IMR-90 (cell line): ENCODE measurements at regions not wholly inside any gene's neighbourhood (a gene's known extent, or its start where the extent isn't known, plus 50 kb on each side); places are given as distances from the start of the nearest gene placed in this dataset.

Experiments used
- ATAC-seq: fragments of 200-7000 bp; cut with Tn5 transposase; 2 replicates; pipeline ENCODE4 v1.9.1; 2020; ENCODE audit warnings: low read depth, mild to moderate bottlenecking, moderate library complexity
- BruUV-seq: library from RNA; stranded (reverse); fragments of 400-500 nt; replicated peaks from 2 replicates; lab custom pipeline; 2021; lab: Mats Ljungman, UMichigan
- CTCF ChIA-PET: fragments of 300-600 bp; formaldehyde crosslinking; extraction: SDS; loops from one replicate; lab custom pipeline; 2021; ENCODE audit warnings: antibody characterized with exemption; lab: Yijun Ruan, JAX
- POLR2A ChIA-PET: fragments of 300-600 bp; sonication (Branson Sonifier 250); formaldehyde crosslinking; loops from one replicate; lab custom pipeline; 2022; ENCODE audit warnings: antibody characterized with exemption; ENCODE audit not compliant: unreplicated experiment; lab: Charles Lee
- DNase-seq: peaks from one replicate; pipeline ENCODE4 v3.0.0; 2013
- H2AFZ ChIP-seq: replicated peaks from 2 replicates; pipeline ENCODE3; 2013; ENCODE audit warnings: low read length, mild to moderate bottlenecking; ENCODE audit not compliant: poor library complexity
- H2AK5ac ChIP-seq: 2 replicates; pipeline ENCODE4 v1.6.1; 2013; ENCODE audit warnings: low read depth, low read length, inconsistent platforms
- H2AK9ac ChIP-seq: replicated peaks from 2 replicates; pipeline ENCODE3; 2013; ENCODE audit warnings: mild to moderate bottlenecking, low read depth, low read length, moderate library complexity; ENCODE audit not compliant: poor library complexity
- H2BK120ac ChIP-seq: 2 replicates; pipeline ENCODE4 v1.6.1; 2013; ENCODE audit warnings: low read depth, low read length, inconsistent platforms
- H2BK15ac ChIP-seq: 3 replicates; pipeline ENCODE4 v1.6.1; 2013; ENCODE audit warnings: low read depth, low read length, inconsistent platforms
- H2BK20ac ChIP-seq: 2 replicates; pipeline ENCODE4 v1.6.1; 2013; ENCODE audit warnings: low read depth, mild to moderate bottlenecking, inconsistent platforms, low read length, moderate library complexity
- H2BK5ac ChIP-seq: 2 replicates; pipeline ENCODE4 v1.6.1; 2013; ENCODE audit warnings: mild to moderate bottlenecking, low read depth, low read length, inconsistent platforms; ENCODE audit not compliant: poor library complexity, severe bottlenecking
- H3K14ac ChIP-seq: replicated peaks from 2 replicates; pipeline ENCODE4 v1.6.1; 2013; ENCODE audit warnings: low read depth, low read length, inconsistent platforms
- H3K18ac ChIP-seq: 2 replicates; pipeline ENCODE4 v1.6.1; 2013; ENCODE audit warnings: low read depth, low read length, control low read depth
- H3K23ac ChIP-seq: 2 replicates; pipeline ENCODE4 v1.6.1; 2013; ENCODE audit warnings: low read depth, low read length, inconsistent platforms
- H3K27ac ChIP-seq: 2 replicates; pipeline ENCODE4 v1.5.1; 2013; ENCODE audit warnings: mild to moderate bottlenecking, control low read depth, low read length; ENCODE audit not compliant: insufficient read depth
- H3K27me3 ChIP-seq: 2 replicates; pipeline ENCODE4 v1.6.1; 2013; ENCODE audit warnings: low read length; ENCODE audit not compliant: control insufficient read depth, insufficient read depth
- H3K36me3 ChIP-seq: 2 replicates; pipeline ENCODE4 v1.6.1; 2013; ENCODE audit warnings: low read length, mixed read lengths; ENCODE audit not compliant: control insufficient read depth, insufficient read depth
- H3K4ac ChIP-seq: 2 replicates; pipeline ENCODE4 v1.6.1; 2013; ENCODE audit warnings: low read depth, low read length, inconsistent platforms
- H3K4me1 ChIP-seq: 2 replicates; pipeline ENCODE4 v1.6.1; 2013; ENCODE audit warnings: low read length, mixed read lengths; ENCODE audit not compliant: control insufficient read depth, insufficient read depth
- H3K4me2 ChIP-seq: 2 replicates; pipeline ENCODE4 v1.6.1; 2013; ENCODE audit warnings: low read depth, mild to moderate bottlenecking, control low read depth, low read length, moderate library complexity
- H3K4me3 ChIP-seq: 2 replicates; pipeline ENCODE4 v1.5.1; 2013; ENCODE audit warnings: low read depth, mild to moderate bottlenecking, control low read depth, low read length, moderate library complexity; ENCODE audit not compliant: insufficient read depth
- H3K56ac ChIP-seq: 2 replicates; pipeline ENCODE4 v1.6.1; 2013; ENCODE audit warnings: low read length, inconsistent platforms; ENCODE audit not compliant: insufficient read depth; ENCODE audit errors: extremely low read depth
- H3K79me1 ChIP-seq, 2 experiments: 2 replicates each; pipeline ENCODE4 v1.6.1; 2013; ENCODE audit warnings: low read length in 2 of 2, inconsistent platforms in 1 of 2, low read depth in 1 of 2
- H3K9ac ChIP-seq: 2 replicates; pipeline ENCODE4 v1.6.1; 2013; ENCODE audit warnings: low read depth, low read length, control low read depth
- H3K9me1 ChIP-seq: 2 replicates; pipeline ENCODE4 v1.6.1; 2013; ENCODE audit warnings: low read length, inconsistent platforms; ENCODE audit not compliant: insufficient read depth
- H3K9me3 ChIP-seq: 2 replicates; pipeline ENCODE4 v1.6.1; 2013; ENCODE audit warnings: low read length; ENCODE audit not compliant: control insufficient read depth, insufficient read depth
- H4K20me1 ChIP-seq: 2 replicates; pipeline ENCODE4 v1.6.1; 2013; ENCODE audit warnings: low read length, inconsistent platforms; ENCODE audit not compliant: insufficient read depth
- H4K5ac ChIP-seq: 2 replicates; pipeline ENCODE4 v1.6.1; 2013; ENCODE audit warnings: mild to moderate bottlenecking, low read depth, low read length, control low read depth
- H4K8ac ChIP-seq, 2 experiments: 2 replicates each; pipeline ENCODE4 v1.6.1; 2013; ENCODE audit warnings: low read depth in 2 of 2, low read length in 2 of 2, control low read depth in 1 of 2, inconsistent platforms in 1 of 2
- H4K91ac ChIP-seq: 2 replicates; pipeline ENCODE4 v1.6.1; 2013; ENCODE audit warnings: low read depth, low read length, inconsistent platforms; ENCODE audit not compliant: insufficient read depth
- BHLHE40 ChIP-seq: fragments of 150-350 bp; IDR thresholded peaks from 2 replicates; pipeline ENCODE4 v1.6.1; 2016; ENCODE audit warnings: mild to moderate bottlenecking, low read depth, low read length
- CEBPB ChIP-seq: IDR thresholded peaks from 2 replicates; pipeline ENCODE4 v1.6.1; 2012; ENCODE audit warnings: low read depth, low read length, improper control_type of control experiment
- CHD1 ChIP-seq: IDR thresholded peaks from 2 replicates; pipeline ENCODE4 v1.6.1; 2012; ENCODE audit warnings: low read depth, low read length, improper control_type of control experiment
- CTCF ChIP-seq: conservative IDR thresholded peaks from 2 replicates; pipeline ENCODE4 v1.5.1; 2012; ENCODE audit warnings: mild to moderate bottlenecking, low read depth, low read length, improper control_type of control experiment
- FOS ChIP-seq: fragments of 150-350 bp; IDR thresholded peaks from 2 replicates; pipeline ENCODE4 v1.6.1; 2016; ENCODE audit warnings: low read depth, low read length
- MAFK ChIP-seq: IDR thresholded peaks from 2 replicates; pipeline ENCODE4 v1.6.1; 2012; ENCODE audit warnings: low read depth, low read length, improper control_type of control experiment
- MAZ ChIP-seq: IDR thresholded peaks from 2 replicates; pipeline ENCODE4 v1.6.1; 2012; ENCODE audit warnings: low read depth, mild to moderate bottlenecking, low read length, improper control_type of control experiment, moderate library complexity, borderline replicate concordance
- MXI1 ChIP-seq: IDR thresholded peaks from 2 replicates; pipeline ENCODE4 v1.6.1; 2012; ENCODE audit warnings: low read depth, mild to moderate bottlenecking, low read length, moderate library complexity, borderline replicate concordance
- NFE2L2 ChIP-seq: fragments of 150-350 bp; IDR thresholded peaks from 2 replicates; pipeline ENCODE4 v1.6.1; 2016; ENCODE audit warnings: low read depth, mild to moderate bottlenecking, low read length
- POLR2A ChIP-seq: IDR thresholded peaks from 2 replicates; pipeline ENCODE4 v1.6.1; 2012; ENCODE audit warnings: mild to moderate bottlenecking, low read depth, low read length
- RCOR1 ChIP-seq: IDR thresholded peaks from 2 replicates; pipeline ENCODE4 v1.6.1; 2012; ENCODE audit warnings: mild to moderate bottlenecking, low read length, improper control_type of control experiment; ENCODE audit not compliant: insufficient replicate concordance
- RFX5 ChIP-seq: IDR thresholded peaks from 2 replicates; pipeline ENCODE4 v1.8.0; 2012; ENCODE audit warnings: low read depth, mild to moderate bottlenecking, low read length, moderate library complexity
- SMC3 ChIP-seq: fragments of 150-350 bp; IDR thresholded peaks from 2 replicates; pipeline ENCODE4 v1.6.1; 2016; ENCODE audit warnings: low read depth, mild to moderate bottlenecking, antibody characterized with exemption, low read length, moderate library complexity
- WGBS, 2 experiments: methylation state at CpG; one replicate each; pipeline versions ENCODE4 v1.1.5 to v1.1.7; 2013; ENCODE audit warnings: missing lambda C conversion rate in 2 of 2; ENCODE audit not compliant: insufficient read length in 1 of 2; ENCODE audit errors: extremely low coverage in 2 of 2; 5-methylcytosine and 5-hydroxymethylcytosine counted together
- dilution Hi-C: fragments of 300-500 bp; cut with HindIII; formaldehyde crosslinking; loops from one replicate; pipeline ENCODE4 v1.14.3; 2018; ENCODE audit warnings: low sequenced_read_pairs; ENCODE audit not compliant: unreplicated experiment
- in situ Hi-C: fragments of 300-500 bp; cut with MboI; formaldehyde crosslinking; loops from 3 replicates; pipeline ENCODE4 v1.14.3; 2019; ENCODE audit warnings: low sequenced_read_pairs, inconsistent platforms, mixed read lengths
- intact Hi-C: fragments of 100-400 bp; cut with micrococcal nuclease; formaldehyde crosslinking; loops from 2 replicates; pipeline ENCODE4 v1.10.0; 2022
- TF ChIP-seq, protein P1 (sequence below): fragments of 150-350 bp; IDR thresholded peaks from 2 replicates; pipeline ENCODE4 v1.6.1; 2017; ENCODE audit warnings: mild to moderate bottlenecking, antibody characterized with exemption, low read length, low read depth
- TF ChIP-seq, protein P2 (sequence below): fragments of 150-350 bp; IDR thresholded peaks from 2 replicates; pipeline ENCODE4 v1.6.1; 2016; ENCODE audit warnings: low read depth, mild to moderate bottlenecking, low read length, moderate library complexity, borderline replicate concordance

DNA sequence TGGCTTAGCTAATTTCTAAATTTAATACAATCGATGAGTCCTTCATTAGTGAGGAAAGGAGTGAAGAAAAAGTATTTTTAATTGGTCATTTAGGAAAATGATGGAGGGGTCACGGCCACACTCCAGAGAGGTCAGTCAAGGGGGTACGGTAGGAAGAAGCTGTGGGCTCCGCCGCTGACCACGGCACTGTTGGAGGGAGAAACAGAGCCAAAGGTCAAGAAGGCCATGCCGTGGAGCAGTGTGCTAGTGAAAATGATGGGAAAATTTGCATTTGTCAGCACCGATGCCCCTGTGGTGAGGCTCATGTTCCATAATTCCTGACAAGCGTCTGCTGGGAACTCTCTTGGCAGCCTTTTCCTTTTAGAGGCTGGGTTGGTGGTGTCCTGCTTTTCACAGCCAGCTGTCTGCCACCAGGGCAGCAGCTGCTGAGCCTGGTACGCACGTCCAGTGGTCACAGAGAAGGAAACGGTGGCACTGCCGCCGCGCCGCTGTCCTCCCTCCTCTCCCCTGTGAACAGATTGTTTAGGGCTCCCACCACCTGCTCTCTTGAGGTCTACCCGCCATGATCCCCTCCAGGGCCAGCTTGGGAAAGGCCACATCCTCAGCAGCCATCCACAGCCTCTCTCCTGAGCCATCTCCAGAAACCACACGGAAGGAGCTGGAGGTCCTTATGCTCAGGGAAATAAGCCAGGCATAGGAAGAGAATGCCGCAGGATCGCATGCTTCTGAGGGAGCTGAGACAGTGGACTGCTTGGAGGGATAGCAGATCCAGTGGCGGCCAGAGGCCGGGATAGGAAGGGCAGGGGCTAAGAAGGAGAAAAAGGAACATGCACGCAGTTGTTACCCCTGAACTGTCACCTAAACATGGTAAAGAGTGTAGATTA is 263.7 kb upstream of the PPP2R2D start:
- DNase-seq (no peak), ATAC-seq (no peak)
- BruUV-seq: no TSS peak
- Histone ChIP-seq H4K91ac (no peak overlapping the region), H3K18ac (no peak overlapping the region), H3K4me2 (no peak overlapping the region), H2BK20ac (no peak overlapping the region), H2BK120ac (no peak overlapping the region), H2BK5ac (no peak overlapping the region), H3K4me3 (no peak overlapping the region), H3K27ac (no peak overlapping the region), H3K14ac (no peak overlapping the region), H4K8ac (no peak overlapping the region), H4K20me1 (no peaks in the 10 kb centered on the region), H3K79me1 (no peaks in the 10 kb centered on the region), H2BK15ac (no peak overlapping the region), H3K4me1 (no peaks in the 10 kb centered on the region), H3K9me3 (peaks cover 39% of the 10 kb centered on the region), H3K9me1 (no peaks in the 10 kb centered on the region), H3K27me3 (no peaks in the 10 kb centered on the region), H4K5ac (no peak overlapping the region), H3K4ac (no peak overlapping the region), H3K36me3 (no peaks in the 10 kb centered on the region), H2AK9ac (no peak overlapping the region), H2AK5ac (no peak overlapping the region), H2AFZ (no peak overlapping the region), H3K23ac (no peak overlapping the region), H3K56ac (no peak overlapping the region), H3K9ac (no peak overlapping the region)
- POLR2A ChIA-PET: no interaction called here
- in situ Hi-C loops: no loop called here
- 33% methylated on average over 5 of the region's 23 CpGs; no CpG with 5 or more reads in 1 of the 2 experiments for WGBS, 2 experiments
- dilution Hi-C loops: no loop called here
- CTCF ChIA-PET: no interaction called here
- intact Hi-C loops: no loop called here
- TF ChIP-seq RFX5 (no peak), CEBPB (no peak), BHLHE40 (no peak), NFE2L2 (no peak), CHD1 (no peak), SMC3 (no peak), FOS (no peak), RCOR1 (no peak), MAFK (no peak), CTCF (no peak), MXI1 (no peak), MAZ (no peak), POLR2A (no peak)
- TF ChIP-seq, protein P1, sequence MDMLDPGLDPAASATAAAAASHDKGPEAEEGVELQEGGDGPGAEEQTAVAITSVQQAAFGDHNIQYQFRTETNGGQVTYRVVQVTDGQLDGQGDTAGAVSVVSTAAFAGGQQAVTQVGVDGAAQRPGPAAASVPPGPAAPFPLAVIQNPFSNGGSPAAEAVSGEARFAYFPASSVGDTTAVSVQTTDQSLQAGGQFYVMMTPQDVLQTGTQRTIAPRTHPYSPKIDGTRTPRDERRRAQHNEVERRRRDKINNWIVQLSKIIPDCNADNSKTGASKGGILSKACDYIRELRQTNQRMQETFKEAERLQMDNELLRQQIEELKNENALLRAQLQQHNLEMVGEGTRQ: no peak
- TF ChIP-seq, protein P2, sequence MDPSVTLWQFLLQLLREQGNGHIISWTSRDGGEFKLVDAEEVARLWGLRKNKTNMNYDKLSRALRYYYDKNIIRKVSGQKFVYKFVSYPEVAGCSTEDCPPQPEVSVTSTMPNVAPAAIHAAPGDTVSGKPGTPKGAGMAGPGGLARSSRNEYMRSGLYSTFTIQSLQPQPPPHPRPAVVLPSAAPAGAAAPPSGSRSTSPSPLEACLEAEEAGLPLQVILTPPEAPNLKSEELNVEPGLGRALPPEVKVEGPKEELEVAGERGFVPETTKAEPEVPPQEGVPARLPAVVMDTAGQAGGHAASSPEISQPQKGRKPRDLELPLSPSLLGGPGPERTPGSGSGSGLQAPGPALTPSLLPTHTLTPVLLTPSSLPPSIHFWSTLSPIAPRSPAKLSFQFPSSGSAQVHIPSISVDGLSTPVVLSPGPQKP: no peak
